ENCODE measurements at regions not wholly inside any gene's neighbourhood (a gene's known extent, or its start where the extent isn't known, plus 50 kb on each side); places are given as distances from the start of the nearest gene placed in this dataset.

DNA sequence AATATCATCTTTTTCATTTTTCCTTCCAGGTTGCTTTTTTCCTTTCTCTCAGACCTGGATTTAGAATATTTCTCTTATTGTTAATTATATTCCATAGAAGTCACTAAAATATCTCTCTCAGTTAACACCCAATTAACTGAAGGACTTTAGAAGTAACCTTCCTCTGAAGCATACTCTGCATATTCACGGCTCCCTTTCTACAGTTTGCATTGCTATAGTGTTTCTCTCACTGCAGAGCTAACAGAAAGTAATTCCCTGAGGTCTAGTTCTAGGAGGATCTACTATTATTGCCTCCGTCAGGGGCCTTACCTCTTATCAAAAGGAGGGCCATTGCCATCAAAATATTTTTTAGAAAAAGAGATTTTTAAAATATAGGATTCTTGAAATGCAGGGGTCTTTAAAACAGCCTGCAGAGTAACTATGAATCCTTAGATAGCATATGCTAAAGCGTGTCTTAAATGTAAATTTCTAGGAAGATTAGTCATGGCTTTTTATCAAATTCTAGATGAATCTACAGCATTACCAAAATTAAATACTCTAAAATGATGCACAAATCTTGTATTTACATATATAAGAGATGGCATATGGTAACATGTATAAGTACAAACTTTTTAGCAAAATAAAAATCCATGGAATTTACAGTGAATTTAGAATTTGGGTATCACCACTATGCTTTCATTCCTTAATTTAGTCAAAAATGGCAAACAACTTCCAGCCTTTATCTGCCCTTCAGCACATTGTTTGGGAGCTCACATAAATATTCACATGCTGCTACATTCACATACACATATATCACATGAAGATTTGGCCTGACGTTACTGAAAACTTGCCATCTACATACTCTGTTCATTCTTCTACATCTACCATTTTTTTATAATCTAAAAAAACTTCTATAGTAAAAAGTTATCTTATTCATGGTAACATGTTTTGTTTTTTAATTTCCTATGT is 696.8 kb downstream of the OTOL1 start:
- no peak for DNase-seq (ENCODE audit: low read depth in 3 of 3)

- DNase-seq (ENCODE audit: low read depth in 3 of 3) = no peak
These were observed 698.5 kb downstream of the OTOL1 start for GRCh38 chr3:162195147-162195546.

GRCh38 chr3:162196964-162197363 is 700.4 kb downstream of the OTOL1 start:
- DNase-seq (ENCODE audit: low read depth in 3 of 3) = no peak

DNA sequence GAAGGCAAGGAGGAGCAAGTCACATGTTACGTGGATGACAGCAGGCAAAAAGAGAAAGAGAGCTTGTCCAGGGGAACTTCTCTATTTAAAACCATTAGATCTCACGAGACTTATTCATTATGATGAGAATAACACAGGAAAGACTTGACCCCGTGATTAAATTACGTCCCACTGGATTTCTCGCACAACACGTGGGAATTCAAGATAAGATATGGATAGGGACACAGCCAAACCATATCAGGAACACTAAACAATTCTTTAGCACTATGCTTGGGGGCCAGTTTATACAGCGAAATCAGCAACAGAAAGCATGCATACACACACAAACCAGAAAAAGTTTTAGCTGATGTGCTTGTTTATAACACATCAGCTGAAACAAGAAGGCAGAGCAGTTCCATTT is 704.2 kb downstream of the OTOL1 start:
- DNase-seq (ENCODE audit: low read depth in 3 of 3) = no peak

GRCh38 chr3:162206648-162207047 is 710.0 kb downstream of the OTOL1 start:
- no peak for DNase-seq (ENCODE audit: low read depth in 3 of 3)

DNA sequence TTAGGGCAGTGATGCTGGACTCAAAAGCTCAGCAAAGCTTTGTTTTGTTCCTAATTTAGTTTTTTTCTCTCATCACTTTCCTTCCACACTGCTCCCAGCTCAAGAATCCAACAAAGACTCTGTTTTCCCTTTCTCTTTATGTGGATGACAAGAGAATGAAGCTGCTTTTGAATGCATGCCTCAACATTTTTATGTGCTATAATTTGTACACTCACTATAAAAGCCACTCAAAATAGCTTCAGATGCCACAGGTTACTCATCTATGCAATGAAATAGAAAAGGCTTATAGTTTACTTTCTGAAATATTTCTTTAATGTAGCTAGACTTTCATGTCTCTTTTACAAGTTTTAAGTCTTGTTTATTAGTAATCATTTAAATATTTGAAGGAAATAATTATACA is 714.9 kb downstream of the OTOL1 start:
- no peak for DNase-seq (ENCODE audit: low read depth in 3 of 3)

GRCh38 chr3:162213196-162213595 is 716.6 kb downstream of the OTOL1 start:
- no peak for DNase-seq (ENCODE audit: low read depth in 3 of 3)

DNA sequence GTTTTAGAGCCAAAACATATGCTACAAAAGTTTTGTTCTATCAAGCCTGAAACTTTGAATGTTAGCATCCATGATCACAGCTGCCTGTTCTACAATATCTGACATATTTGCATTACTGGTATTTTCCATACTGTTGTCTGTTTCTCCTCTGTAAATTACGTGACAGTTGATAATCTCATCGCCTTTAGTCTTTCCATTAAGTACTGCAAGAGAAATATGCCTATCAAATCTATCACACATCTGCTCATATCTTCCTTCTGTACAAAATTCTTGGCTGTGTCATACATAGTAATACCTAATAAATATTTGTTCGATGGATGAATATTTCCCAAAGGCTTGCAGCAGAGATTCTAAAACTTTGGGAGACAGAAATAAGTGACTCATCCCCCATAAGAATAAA is 717.3 kb downstream of the OTOL1 start:
- no peak for DNase-seq (ENCODE audit: low read depth in 3 of 3)

GRCh38 chr3:162217647-162218046 is 721.0 kb downstream of the OTOL1 start:
- DNase-seq (ENCODE audit: low read depth in 3 of 3) = no peak

GRCh38 chr3:162218479-162218878 is 721.9 kb downstream of the OTOL1 start:
- DNase-seq (ENCODE audit: low read depth in 3 of 3) = no peak

DNA sequence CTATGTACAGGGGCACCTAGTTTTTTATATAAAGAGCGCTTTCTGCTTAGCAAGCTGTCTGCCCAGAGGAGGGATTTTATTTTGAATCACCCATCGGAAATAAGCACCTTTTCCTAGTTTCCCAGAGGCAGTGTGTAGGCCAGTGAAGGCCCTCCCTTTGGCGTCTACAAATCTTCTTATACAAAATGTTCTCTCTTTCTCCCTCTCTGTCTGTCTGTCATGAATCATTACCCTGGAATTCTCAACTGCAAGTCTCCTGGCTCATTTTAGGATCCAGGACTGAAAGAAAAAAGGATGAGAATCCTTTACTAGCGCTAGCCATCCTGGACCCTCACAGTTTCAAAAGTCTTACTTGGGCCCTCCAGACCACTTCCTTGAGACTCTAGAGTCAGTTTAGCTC is 728.1 kb downstream of the OTOL1 start:
- DNase-seq (ENCODE audit: low read depth in 3 of 3) = no peak

- DNase-seq (ENCODE audit: low read depth in 3 of 3) = no peak
These were observed 740.3 kb downstream of the OTOL1 start for GRCh38 chr3:162236949-162237348.

DNA sequence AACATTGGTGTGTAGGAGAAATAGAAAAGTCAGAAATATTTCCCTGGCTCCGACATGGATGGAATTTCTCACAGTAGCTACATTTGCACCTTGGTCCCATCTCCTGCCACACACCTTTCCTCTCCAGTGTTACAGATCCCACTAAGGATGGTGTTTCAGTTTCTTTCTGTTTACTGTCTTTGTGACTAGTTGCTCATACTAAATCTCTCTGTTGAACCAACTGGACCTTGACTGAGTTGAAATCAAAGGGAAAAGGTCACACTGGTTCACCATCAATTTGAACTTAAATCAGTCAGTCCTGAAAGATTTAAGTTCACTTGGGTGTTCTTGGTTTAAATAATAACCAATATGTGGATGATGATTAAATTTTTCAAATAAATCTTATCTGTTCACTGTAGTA is 754.2 kb downstream of the OTOL1 start:
- DNase-seq (ENCODE audit: low read depth in 3 of 3) = no peak

DNA sequence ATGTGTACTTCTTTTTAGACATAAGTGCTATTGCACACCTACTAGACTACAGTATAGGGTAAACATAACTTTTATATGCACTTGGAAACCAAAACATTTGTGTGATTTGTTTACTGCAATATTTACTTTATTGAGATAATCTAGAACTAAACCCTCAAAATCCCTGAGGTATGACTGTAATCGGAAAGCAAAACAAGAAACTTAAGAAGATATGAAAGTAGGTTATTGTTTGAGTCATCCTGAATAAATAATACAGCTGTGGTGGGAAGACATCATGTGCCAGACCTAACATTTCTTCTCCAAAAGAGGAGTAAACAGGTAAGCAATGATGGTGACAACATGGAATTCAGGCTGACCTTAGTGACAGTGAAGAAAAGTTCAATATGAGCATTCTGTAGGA is 765.5 kb downstream of the OTOL1 start:
- DNase-seq (ENCODE audit: low read depth in 3 of 3) = no peak

DNA sequence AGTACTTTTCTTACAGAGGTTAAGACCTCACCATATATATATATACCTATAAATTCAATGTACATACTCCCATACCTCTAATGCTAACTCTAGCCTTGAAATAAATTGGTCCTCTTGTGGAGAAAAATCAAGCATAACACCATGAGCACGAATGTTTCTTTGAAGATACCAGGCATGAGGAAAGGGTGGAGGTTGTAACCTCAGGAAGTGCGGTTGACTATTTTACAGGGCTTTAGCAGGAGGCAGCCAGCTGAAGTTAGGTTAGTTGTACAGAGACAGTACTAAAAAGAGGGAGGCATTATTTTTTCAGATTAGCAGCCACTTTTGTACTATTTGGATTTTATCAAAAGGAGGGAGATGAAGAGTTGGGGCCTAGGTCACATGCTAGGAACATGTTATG is 767.0 kb downstream of the OTOL1 start:
- DNase-seq (ENCODE audit: low read depth in 3 of 3) = no peak

DNA sequence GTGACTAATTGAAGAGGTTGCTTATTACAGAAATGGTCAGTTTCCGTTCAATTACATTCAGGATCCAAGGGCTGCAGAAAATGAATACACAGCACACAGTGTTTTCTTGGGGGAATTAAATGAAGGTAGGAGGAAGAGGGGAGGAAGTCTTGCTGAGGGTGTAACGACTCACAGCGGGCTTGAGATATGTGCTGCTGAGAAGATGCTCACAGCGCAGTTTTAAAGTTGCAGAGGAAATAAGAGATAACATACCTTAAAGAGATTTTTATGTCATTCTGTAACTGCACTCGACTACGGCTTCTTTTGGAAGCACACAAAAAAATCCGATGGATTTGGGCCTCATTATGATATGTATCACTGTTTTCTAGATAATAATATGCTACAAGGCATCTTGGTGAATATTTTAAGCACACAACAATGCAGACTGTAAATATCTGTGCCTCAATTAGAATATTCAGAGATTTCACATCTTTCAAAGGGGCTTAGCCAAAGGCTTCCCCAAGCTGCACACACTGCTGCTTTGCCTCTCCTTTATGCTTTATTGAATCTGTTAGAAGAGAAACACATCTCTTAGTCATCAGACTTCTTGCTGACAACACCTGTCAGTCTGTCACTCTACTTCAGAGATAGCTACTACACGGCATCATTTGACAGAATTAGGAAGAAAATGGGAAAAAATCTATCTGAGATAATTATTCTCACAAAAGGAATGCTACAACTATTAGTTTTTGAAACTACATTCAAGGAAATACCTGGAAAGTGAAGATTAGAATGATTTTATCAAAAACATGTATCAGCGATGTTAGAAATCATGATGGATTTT is 773.2 kb downstream of the OTOL1 start:
- DNase-seq (ENCODE audit: low read depth in 3 of 3) = no peak

DNA sequence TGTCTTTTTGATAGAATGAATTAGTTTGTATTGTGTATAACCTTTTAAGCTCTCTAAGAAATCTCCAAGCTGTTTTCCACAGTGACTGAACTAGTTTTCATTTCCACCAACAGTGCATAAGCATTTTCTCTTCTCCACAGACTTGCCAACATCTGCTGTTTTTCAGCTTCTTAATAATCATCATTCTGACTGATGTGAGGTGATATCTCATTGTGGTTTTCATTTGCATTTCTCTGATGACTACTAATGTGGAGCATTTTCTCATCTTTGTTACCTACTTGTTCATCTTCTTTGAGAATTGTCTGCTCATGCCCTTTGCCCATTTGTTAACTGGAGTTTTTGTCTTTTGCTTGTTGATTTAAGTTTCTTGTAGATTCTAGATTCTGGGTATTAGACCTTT is 777.5 kb downstream of the OTOL1 start:
- DNase-seq (ENCODE audit: low read depth in 3 of 3) = no peak

DNA sequence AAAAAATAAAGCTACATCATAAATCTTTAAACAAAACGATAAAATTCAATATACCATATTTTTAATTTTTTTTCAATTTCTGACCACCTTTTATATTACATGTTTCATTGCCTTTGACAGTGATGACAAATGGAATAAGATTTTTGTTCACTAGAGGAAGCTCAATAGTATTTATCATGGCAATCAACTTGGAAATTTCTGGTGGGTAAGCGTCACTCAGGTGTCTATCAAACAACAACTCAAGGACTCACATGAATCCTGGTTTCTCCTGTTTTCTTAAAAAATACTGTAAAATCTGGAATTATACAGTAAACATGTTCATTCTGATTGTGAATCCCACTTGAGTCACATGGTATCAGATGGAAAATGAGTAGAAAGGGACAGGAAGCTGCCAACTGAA is 782.2 kb downstream of the OTOL1 start:
- DNase-seq (ENCODE audit: low read depth in 3 of 3) = no peak

DNA sequence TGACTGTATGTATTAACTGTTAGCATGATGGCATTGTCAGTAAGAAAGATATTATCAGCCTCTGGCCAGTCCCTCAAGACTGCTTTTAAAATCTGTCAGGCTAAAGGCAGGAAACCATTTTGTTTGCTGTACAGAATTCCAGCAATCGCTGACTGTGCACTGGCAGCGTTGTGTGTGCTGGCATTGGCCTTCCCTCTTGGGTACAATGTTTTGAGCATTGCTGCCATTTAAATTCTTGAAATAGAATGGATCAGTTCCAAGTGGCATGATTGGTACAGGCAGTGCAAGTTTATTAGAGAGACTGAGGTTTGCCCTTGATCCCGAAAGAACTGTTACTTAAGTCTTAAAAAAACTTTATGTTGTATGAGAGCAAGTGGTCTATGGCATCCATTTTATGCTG is 788.7 kb downstream of the OTOL1 start:
- DNase-seq (ENCODE audit: low read depth in 3 of 3) = no peak

GRCh38 chr3:162287600-162287999 is 791.0 kb downstream of the OTOL1 start:
- DNase-seq (ENCODE audit: low read depth in 3 of 3) = no peak

GRCh38 chr3:162292409-162292808 is 795.8 kb downstream of the OTOL1 start:
- DNase-seq (ENCODE audit: low read depth in 3 of 3) = no peak

GRCh38 chr3:162295323-162295983 is 798.8 kb downstream of the OTOL1 start:
- no peak for DNase-seq (ENCODE audit: low read depth in 3 of 3)
